ENCODE measurements at regions not wholly inside any gene's neighbourhood (a gene's known extent, or its start where the extent isn't known, plus 50 kb on each side); places are given as distances from the start of the nearest gene placed in this dataset.
"Not testable (repeated sequence)": the region's sequence is repeated elsewhere in the genome, so short reads cannot be mapped to it uniquely, and the experiment has no call there.

GRCh38 chr4:55696424-55696823, 60.3 kb upstream of the NMU start:
- not testable (repeated sequence) for ATAC-seq (ENCODE audit: low read depth); H3K27ac ChIP-seq (ENCODE audit: poor library complexity, severe bottlenecking); DNase-seq (ENCODE audit: low spot score); H3K36me3 ChIP-seq (ENCODE audit: low read depth); H3K27me3 ChIP-seq (ENCODE audit: insufficient read depth, poor library complexity, severe bottlenecking); H3K4me3 ChIP-seq (ENCODE audit: severe bottlenecking); H3K9me3 ChIP-seq (ENCODE audit: severe bottlenecking); H3K4me1 ChIP-seq (ENCODE audit: insufficient read depth, poor library complexity, severe bottlenecking)

GRCh38 chr4:55706541-55706940, 70.4 kb upstream of the NMU start:
- Histone ChIP-seq H3K36me3 (ENCODE audit: low read depth) (no peaks in the 10 kb centered on the region), H3K9me3 (ENCODE audit: severe bottlenecking) (no peaks in the 10 kb centered on the region), H3K4me1 (ENCODE audit: insufficient read depth, poor library complexity, severe bottlenecking) (no peaks in the 10 kb centered on the region), H3K27me3 (ENCODE audit: insufficient read depth, poor library complexity, severe bottlenecking) (no peaks in the 10 kb centered on the region), H3K27ac (ENCODE audit: poor library complexity, severe bottlenecking) (no peak overlapping the region), H3K4me3 (ENCODE audit: severe bottlenecking) (no peak overlapping the region)
- no peak for ATAC-seq (ENCODE audit: low read depth)
- no peak for DNase-seq (ENCODE audit: low spot score)
- TF ChIP-seq CTCF (IDR thresholded peaks at IDR 0.05; ENCODE audit: poor library complexity, severe bottlenecking) = no peak

- no peak for ATAC-seq (ENCODE audit: low read depth)
Observed at GRCh38 chr4:55707507-55707906, 71.4 kb upstream of the NMU start.

GRCh38 chr4:55707991-55708390, 71.9 kb upstream of the NMU start:
- not testable (repeated sequence) for H3K27ac ChIP-seq (ENCODE audit: poor library complexity, severe bottlenecking); H3K36me3 ChIP-seq (ENCODE audit: low read depth); H3K27me3 ChIP-seq (ENCODE audit: insufficient read depth, poor library complexity, severe bottlenecking); H3K4me1 ChIP-seq (ENCODE audit: insufficient read depth, poor library complexity, severe bottlenecking); H3K9me3 ChIP-seq (ENCODE audit: severe bottlenecking); H3K4me3 ChIP-seq (ENCODE audit: severe bottlenecking); DNase-seq (ENCODE audit: low spot score); ATAC-seq (ENCODE audit: low read depth)

More at GRCh38 chr4:55707507-55707906, 71.4 kb upstream of the NMU start:
- Histone ChIP-seq H3K27ac (ENCODE audit: poor library complexity, severe bottlenecking) (no peak overlapping the region), H3K36me3 (ENCODE audit: low read depth) (no peaks in the 10 kb centered on the region), H3K27me3 (ENCODE audit: insufficient read depth, poor library complexity, severe bottlenecking) (no peaks in the 10 kb centered on the region), H3K9me3 (ENCODE audit: severe bottlenecking) (no peaks in the 10 kb centered on the region), H3K4me3 (ENCODE audit: severe bottlenecking) (no peak overlapping the region), H3K4me1 (ENCODE audit: insufficient read depth, poor library complexity, severe bottlenecking) (no peaks in the 10 kb centered on the region)
- TF ChIP-seq CTCF (IDR thresholded peaks at IDR 0.05; ENCODE audit: poor library complexity, severe bottlenecking) = no peak
- no peak for DNase-seq (ENCODE audit: low spot score)

- H3K4me1 ChIP-seq (ENCODE audit: insufficient read depth, poor library complexity, severe bottlenecking); H3K27me3 ChIP-seq (ENCODE audit: insufficient read depth, poor library complexity, severe bottlenecking); H3K36me3 ChIP-seq (ENCODE audit: low read depth); H3K27ac ChIP-seq (ENCODE audit: poor library complexity, severe bottlenecking); ATAC-seq (ENCODE audit: low read depth); H3K4me3 ChIP-seq (ENCODE audit: severe bottlenecking); DNase-seq (ENCODE audit: low spot score); H3K9me3 ChIP-seq (ENCODE audit: severe bottlenecking): not testable (repeated sequence)
Observed at GRCh38 chr4:55712835-55713234, 76.7 kb upstream of the NMU start.

GRCh38 chr4:55721651-55722050, 85.6 kb upstream of the NMU start:
- TF ChIP-seq CTCF (IDR thresholded peaks at IDR 0.05; ENCODE audit: poor library complexity, severe bottlenecking) = no peak
- Histone ChIP-seq H3K4me1 (ENCODE audit: insufficient read depth, poor library complexity, severe bottlenecking) (no peaks in the 10 kb centered on the region), H3K27me3 (ENCODE audit: insufficient read depth, poor library complexity, severe bottlenecking) (no peaks in the 10 kb centered on the region), H3K36me3 (ENCODE audit: low read depth) (no peaks in the 10 kb centered on the region), H3K4me3 (ENCODE audit: severe bottlenecking) (no peak overlapping the region), H3K9me3 (ENCODE audit: severe bottlenecking) (no peaks in the 10 kb centered on the region), H3K27ac (ENCODE audit: poor library complexity, severe bottlenecking) (no peak overlapping the region)
- no peak for DNase-seq (ENCODE audit: low spot score)
- no peak for ATAC-seq (ENCODE audit: low read depth)
